GM13976 (cell line): ENCODE measurements at regions not wholly inside any gene's neighbourhood (a gene's known extent, or its start where the extent isn't known, plus 50 kb on each side); places are given as distances from the start of the nearest gene placed in this dataset.

Source experiments
- DNase-seq: peaks from one replicate; pipeline ENCODE4 v3.0.0; 2012; ENCODE audit warnings: low spot score
- in situ Hi-C: fragments of 300-500 bp; cut with MboI; formaldehyde crosslinking; loops from one replicate; pipeline ENCODE4 v1.12.0; 2022; ENCODE audit warnings: low sequenced_read_pairs, mixed read lengths, inconsistent platforms; ENCODE audit not compliant: unreplicated experiment
- TF ChIP-seq, protein P1 (sequence below): IDR thresholded peaks from 2 replicates; pipeline ENCODE4 v1.5.1; 2012; ENCODE audit warnings: borderline replicate concordance, mild to moderate bottlenecking; ENCODE audit not compliant: insufficient read depth; ENCODE audit errors: extremely low read depth, missing control alignments, control extremely low read depth

DNA sequence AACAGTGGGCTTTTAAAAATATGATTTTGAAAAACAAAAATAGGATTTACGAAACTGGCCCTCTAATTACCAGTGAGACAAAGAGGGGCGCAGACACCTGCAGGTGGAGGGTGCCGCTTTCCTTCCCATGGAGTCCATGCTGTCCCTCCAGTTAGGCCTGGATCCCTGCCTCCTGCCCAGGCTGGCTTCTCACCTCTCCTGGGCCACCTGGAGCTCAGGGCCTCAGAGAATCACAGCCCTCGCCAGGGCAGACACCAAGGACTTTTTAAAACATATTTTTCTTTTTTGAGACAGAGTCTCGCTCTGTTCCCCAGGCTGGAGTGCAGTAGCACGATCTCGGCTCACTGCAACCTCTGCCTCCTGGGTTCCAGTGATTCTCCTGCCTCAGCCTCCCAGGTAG lies 1437.2 kb downstream of the TBC1D22A start:
- TF ChIP-seq, protein P1, sequence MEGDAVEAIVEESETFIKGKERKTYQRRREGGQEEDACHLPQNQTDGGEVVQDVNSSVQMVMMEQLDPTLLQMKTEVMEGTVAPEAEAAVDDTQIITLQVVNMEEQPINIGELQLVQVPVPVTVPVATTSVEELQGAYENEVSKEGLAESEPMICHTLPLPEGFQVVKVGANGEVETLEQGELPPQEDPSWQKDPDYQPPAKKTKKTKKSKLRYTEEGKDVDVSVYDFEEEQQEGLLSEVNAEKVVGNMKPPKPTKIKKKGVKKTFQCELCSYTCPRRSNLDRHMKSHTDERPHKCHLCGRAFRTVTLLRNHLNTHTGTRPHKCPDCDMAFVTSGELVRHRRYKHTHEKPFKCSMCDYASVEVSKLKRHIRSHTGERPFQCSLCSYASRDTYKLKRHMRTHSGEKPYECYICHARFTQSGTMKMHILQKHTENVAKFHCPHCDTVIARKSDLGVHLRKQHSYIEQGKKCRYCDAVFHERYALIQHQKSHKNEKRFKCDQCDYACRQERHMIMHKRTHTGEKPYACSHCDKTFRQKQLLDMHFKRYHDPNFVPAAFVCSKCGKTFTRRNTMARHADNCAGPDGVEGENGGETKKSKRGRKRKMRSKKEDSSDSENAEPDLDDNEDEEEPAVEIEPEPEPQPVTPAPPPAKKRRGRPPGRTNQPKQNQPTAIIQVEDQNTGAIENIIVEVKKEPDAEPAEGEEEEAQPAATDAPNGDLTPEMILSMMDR, result no peak
- DNase-seq, result no peak
- in situ Hi-C loops, result no loop called here

DNA sequence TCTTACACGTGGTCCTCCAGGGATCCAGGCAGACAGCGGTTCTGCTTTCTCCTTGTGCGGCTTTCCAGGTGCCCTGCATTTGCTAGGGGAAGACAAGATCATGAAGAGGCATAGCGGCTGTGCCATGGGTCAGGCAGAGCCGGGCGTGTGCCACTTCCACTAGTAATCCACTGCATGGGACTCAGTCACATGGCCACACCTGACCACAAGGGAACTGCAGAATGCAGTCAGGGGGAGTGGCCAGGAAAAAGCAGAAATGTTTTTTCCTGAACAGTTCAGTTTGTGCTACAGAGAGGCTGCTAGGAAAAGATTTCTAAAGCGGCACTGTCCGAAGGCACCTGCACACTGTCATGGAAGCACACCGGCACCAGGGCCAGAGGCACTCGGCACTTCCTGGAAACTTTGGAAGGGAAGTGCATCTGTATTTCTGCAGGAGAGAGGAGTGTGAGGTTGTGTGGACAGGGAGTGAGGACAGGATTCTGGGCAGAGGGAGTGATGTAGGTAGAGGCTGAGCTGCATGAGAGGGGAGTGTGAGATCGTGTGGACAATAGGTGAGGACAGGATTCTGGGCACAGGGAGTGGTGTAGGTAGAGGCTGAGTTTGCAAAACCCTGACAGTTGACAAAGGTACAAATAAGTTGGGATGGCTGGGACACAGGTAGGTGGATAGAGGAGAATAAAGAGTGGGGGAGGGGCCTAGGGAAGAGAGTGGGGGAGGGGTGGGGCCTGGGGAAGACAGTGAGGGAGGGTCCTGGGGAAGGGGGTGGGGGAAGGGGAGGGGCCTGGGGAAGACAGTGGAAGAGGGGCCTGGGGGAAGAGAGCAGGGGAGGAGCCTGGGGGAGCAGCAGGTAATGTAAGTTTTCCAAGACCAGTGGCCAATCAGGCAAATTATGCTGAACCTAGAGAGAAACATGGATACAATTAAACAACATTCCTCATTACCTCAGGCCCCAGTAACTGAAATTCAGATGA lies 1436.3 kb downstream of the TBC1D22A start:
- no peak for DNase-seq
- in situ Hi-C loops, result no loop called here
- TF ChIP-seq, protein P1, result no peak

DNA sequence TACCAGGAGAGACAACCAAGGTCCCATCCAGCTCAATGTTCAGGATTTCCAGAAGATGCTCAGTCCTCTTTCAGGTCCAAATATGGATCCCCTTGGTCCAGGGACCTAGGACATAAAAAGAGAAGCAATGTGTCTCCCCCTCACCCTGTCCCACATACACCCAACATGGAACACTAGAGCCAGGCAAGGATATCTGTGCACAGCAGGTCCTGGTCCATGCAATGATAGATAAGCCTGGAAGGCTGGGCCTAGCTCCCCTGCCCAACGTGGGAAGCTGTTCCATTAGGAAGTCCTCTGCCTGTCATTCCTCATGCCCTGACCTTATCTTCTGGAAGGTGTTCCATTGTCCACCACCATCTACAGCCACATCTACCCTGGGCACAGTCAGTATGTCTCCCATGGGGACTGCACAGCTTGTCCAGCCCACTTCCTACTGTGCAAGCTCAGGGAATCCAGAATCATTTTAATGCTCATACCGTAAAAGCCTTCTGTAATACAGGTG lies 1434.8 kb downstream of the TBC1D22A start:
- DNase-seq, result no peak
- TF ChIP-seq, protein P1, result no peak
- in situ Hi-C loops, result no loop called here

DNA sequence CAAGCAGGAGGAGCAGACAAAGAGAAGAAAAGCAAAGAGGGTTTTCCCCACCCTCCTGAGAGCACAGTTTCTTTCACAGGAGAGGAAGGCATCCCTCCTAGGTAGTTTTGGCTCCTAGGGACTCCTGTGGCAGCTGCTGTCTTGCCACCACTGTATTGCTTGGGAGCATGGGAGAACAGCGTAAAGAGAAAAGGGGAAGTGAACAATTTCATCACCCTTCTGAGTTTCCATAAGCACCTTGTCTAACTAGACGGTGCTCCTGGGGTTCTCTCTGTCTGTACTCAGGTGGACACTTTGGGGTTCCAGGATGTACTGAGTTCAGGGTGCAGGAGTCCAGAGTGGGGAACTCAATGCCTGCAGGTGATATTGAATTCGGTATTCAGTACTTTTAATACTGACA lies 1430.5 kb downstream of the TBC1D22A start:
- DNase-seq, result no peak
- in situ Hi-C loops, result no loop called here
- TF ChIP-seq, protein P1, result no peak

DNA sequence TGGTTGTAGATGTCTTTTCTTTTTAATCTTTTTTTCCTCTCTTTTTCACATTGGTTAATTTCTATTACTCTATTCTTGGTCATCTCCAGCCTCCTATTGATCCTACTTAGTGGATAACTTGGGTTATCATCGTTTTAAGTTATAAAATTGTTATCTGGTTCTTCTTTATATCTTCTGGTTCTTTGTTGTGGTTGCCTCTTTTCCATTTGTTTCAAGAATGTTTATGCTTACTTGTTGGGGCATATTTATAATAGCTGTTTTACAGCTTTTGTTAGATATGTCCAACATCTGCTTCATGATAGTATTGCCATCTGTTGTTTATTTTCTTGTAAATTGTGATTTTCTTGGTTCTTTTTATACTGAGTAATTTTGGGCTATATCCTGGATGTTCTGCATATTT lies 1429.6 kb downstream of the TBC1D22A start:
- TF ChIP-seq, protein P1, result no peak
- no peak for DNase-seq
- in situ Hi-C loops, result no loop called here

DNA sequence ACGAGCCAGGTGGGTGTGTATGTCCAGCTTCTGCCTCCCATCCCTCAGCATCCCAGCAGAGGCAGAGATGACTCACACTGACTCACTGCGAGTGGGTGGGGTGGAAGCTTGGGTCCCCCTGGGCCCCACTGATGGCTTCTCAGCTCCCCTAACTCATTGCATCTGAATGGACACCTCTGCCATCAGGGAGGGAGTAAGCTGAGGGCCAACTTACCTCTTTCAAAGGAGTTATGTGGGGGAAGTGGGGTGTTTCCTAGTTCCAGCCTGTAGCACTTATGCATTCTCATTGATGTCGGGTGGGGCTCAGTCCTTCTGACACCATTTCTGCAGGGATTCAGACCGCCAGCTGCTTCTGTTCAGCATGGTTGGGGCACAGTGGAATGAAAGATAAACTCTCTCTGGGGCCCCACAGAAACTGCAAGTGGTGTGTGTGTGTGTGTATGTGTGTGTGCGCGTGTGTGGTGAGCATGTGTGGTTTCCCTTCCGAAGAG lies 1425.8 kb downstream of the TBC1D22A start:
- TF ChIP-seq, protein P1, result no peak
- in situ Hi-C loops, result no loop called here
- no peak for DNase-seq
